ENCODE measurements at regions not wholly inside any gene's neighbourhood (a gene's known extent, or its start where the extent isn't known, plus 50 kb on each side); places are given as distances from the start of the nearest gene placed in this dataset.

DNA sequence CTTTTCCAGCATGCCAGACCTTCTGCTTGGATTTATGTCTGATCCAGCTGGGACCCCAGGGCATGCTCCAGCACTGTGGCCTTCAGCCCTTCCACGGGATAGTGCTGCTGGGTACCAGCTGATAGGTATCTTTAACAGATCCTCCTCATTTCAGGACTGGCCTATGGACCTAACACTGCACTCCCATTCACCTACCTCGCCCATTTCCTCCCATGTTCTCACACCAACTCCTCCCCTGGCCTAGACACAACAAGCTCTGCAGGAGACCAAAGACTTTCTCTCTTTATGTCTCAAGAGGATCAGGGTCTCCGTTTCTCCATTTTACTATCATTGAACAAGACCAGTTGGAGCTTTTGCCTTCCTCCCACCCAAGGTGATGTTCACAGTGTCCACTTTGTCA is 140.0 kb upstream of the TMCC3 start:
- TF ChIP-seq, protein P1, sequence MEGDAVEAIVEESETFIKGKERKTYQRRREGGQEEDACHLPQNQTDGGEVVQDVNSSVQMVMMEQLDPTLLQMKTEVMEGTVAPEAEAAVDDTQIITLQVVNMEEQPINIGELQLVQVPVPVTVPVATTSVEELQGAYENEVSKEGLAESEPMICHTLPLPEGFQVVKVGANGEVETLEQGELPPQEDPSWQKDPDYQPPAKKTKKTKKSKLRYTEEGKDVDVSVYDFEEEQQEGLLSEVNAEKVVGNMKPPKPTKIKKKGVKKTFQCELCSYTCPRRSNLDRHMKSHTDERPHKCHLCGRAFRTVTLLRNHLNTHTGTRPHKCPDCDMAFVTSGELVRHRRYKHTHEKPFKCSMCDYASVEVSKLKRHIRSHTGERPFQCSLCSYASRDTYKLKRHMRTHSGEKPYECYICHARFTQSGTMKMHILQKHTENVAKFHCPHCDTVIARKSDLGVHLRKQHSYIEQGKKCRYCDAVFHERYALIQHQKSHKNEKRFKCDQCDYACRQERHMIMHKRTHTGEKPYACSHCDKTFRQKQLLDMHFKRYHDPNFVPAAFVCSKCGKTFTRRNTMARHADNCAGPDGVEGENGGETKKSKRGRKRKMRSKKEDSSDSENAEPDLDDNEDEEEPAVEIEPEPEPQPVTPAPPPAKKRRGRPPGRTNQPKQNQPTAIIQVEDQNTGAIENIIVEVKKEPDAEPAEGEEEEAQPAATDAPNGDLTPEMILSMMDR (IDR thresholded peaks at IDR 0.05): no peak
- no peak for TF ChIP-seq POLR2A (IDR thresholded peaks at IDR 0.05)
